Neuron (in vitro differentiated cells): ENCODE measurements at regions not wholly inside any gene's neighbourhood (a gene's known extent, or its start where the extent isn't known, plus 50 kb on each side); places are given as distances from the start of the nearest gene placed in this dataset.
"Not testable (repeated sequence)": the region's sequence is repeated elsewhere in the genome, so short reads cannot be mapped to it uniquely, and the experiment has no call there.

Experiments
- H2AFZ ChIP-seq: one replicate; pipeline ENCODE4 v1.6.1; 2013; ENCODE audit warnings: low read depth, mild to moderate bottlenecking, inconsistent platforms, low read length, moderate library complexity
- H3K27me3 ChIP-seq: one replicate; pipeline ENCODE4 v1.6.1; 2013; ENCODE audit warnings: low read length; ENCODE audit not compliant: insufficient read depth
- H3K36me3 ChIP-seq: one replicate; pipeline ENCODE4 v1.6.1; 2013; ENCODE audit warnings: low read length; ENCODE audit not compliant: insufficient read depth
- H3K4me1 ChIP-seq: one replicate; pipeline ENCODE4 v1.6.1; 2013; ENCODE audit warnings: low read length; ENCODE audit not compliant: insufficient read depth
- H3K4me3 ChIP-seq: 2 replicates; pipeline ENCODE4 v1.5.1; 2013; ENCODE audit warnings: mild to moderate bottlenecking, low read length, moderate library complexity
- H3K9me3 ChIP-seq: one replicate; pipeline ENCODE4 v1.6.1; 2013; ENCODE audit warnings: low read length

DNA sequence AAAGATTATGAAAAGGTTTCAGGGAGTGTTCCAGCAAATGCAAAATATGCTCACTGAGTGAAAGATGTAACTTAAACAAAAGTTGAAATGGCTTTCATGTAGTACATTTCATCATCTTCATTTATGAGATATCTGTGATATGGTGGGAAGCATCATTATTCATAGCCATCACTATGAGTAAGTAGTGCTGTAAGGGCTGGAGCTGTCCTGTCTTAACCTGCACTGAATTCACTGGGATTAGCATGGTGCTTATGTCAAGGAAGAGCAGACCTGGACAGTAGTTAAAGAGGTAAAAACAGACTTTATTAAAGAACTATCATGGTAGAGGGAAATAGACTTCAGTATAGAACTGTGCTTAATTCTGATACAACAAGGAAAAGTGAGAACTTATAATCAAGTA is 1347.3 kb downstream of the RPA4 start:
- H3K36me3 ChIP-seq: no peaks in the 10 kb centered on the region
- H3K27me3 ChIP-seq: no peaks in the 10 kb centered on the region
- no peaks in the 10 kb centered on the region for H3K4me1 ChIP-seq
- no peak overlapping the region for H2AFZ ChIP-seq
- no peaks in the 10 kb centered on the region for H3K9me3 ChIP-seq
- H3K4me3 ChIP-seq: no peak overlapping the region

DNA sequence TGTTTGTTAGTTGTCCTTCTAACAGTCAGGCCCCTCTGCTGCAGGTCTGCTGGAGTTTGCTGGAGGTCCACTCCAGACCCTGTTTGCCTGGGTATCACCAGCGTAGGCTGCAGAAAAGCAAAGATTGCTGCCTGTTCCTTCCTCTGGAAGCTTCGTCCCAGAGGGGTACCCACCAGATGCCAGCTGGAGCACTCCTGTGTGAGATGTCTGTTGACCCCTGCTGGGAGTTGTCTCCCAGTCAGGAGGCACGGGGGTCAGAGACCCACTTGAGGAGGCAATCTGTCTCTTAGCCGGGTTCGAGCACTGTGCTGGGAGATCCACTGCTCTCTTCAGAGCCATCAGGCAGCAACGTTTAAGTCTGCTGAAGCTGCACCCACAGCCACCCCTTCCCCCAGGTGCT is 1356.4 kb downstream of the RPA4 start:
- H3K27me3 ChIP-seq, H3K9me3 ChIP-seq, H3K4me1 ChIP-seq, H3K4me3 ChIP-seq, H3K36me3 ChIP-seq, H2AFZ ChIP-seq: not testable (repeated sequence)

DNA sequence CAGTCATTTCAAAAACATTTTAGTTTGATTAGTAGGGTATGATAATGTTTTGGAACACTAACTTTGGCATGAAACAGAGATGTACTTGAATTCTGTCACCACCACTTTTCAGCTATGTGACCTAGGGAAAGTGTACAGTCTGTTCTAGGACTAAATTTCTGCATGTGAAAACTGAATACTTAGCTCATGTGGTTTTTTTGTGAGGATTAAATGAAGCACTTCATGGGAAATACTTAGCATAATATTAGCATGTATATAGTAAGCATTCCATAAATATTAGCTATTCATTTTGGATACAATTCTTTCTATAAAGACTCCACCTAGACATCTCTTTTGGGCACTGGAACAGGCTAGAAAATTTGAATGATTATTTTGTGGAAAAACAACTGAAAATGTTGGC is 1379.4 kb downstream of the RPA4 start:
- no peaks in the 10 kb centered on the region for H3K27me3 ChIP-seq
- H3K36me3 ChIP-seq: no peaks in the 10 kb centered on the region
- no peaks in the 10 kb centered on the region for H3K9me3 ChIP-seq
- no peak overlapping the region for H2AFZ ChIP-seq
- no peak overlapping the region for H3K4me3 ChIP-seq
- no peaks in the 10 kb centered on the region for H3K4me1 ChIP-seq

DNA sequence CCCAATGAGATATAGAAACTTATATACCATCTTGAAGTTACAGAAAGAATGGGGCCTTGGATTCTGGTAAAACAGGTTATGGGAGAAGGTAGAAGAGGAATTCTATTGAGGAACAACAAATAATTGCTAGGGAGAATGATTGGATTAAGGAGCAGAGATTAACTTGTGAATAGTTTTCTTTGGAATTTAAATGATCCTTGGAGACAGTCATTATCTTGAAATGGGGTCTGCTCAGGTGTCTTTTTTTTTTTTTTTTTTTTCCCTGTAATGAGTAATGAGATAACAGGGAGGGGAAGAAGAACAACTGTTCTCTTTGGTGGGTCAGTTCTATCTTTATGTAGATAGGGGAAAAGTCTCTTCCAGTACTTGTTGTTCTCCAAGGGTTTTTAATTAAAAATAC is 1406.0 kb downstream of the RPA4 start:
- no peaks in the 10 kb centered on the region for H3K27me3 ChIP-seq
- no peak overlapping the region for H3K4me3 ChIP-seq
- no peaks in the 10 kb centered on the region for H3K4me1 ChIP-seq
- no peaks in the 10 kb centered on the region for H3K9me3 ChIP-seq
- H2AFZ ChIP-seq: no peak overlapping the region
- no peaks in the 10 kb centered on the region for H3K36me3 ChIP-seq

DNA sequence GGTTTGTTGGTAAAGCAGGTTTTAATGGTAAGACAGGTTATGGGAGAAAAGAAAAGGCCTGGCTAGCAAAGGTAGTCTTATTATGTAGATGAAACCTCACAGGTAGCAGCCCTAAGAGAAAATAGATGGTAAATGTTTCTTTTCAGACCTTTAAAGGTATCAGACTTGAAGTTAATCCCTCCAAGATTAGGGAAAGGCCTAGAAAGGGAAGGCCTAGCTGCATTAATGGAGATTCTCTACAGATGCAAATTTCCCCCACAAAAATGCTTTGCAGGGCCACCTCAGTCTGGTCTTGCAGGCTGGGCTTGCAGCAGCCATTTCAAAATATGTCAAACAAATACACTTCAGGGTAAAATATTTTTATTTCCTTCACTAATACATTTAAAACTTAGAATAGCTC is 1410.6 kb downstream of the RPA4 start:
- Histone ChIP-seq H3K36me3 (no peaks in the 10 kb centered on the region), H3K4me3 (no peak overlapping the region), H3K27me3 (no peaks in the 10 kb centered on the region), H2AFZ (no peak overlapping the region), H3K9me3 (no peaks in the 10 kb centered on the region), H3K4me1 (no peaks in the 10 kb centered on the region)

DNA sequence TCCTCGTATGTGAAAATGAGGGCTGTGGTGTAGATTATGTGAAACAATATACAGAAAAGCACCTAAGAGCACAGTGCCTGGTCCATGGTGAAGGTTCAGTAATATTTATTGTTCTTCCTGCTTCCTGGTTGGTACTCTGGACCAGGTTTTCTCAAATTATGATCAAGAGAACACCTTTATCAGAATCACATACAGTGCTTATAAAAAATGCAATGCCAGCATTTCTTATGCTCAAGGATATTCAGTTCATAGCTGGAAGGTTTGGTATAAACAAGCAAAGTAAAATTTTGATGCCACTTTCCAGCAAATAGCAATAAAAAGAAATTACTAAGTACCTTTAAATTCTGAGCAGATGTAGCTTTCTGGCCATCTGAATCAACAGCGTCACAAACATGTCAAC is 1412.4 kb downstream of the RPA4 start:
- Histone ChIP-seq H2AFZ (no peak overlapping the region), H3K9me3 (no peaks in the 10 kb centered on the region), H3K4me3 (no peak overlapping the region), H3K4me1 (no peaks in the 10 kb centered on the region), H3K36me3 (no peaks in the 10 kb centered on the region), H3K27me3 (no peaks in the 10 kb centered on the region)

DNA sequence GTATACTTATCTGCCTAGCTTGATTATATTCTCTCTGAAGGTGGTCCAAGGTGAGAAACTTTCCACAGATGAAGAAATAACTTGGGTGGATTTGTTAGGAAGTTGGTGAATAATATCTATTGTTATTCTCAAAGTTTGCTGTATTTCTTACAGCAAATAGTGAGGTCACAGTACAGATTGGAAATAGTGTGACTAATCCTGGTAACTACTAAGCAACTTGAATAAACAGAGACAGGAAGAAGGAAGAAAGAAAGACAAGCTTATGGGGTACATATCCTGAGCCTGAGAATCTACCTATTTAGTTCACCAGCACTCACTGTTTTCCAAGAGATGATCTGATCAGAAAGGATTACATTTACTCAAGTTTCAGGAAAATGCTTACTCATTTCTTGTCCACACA is 1416.1 kb downstream of the RPA4 start:
- no peaks in the 10 kb centered on the region for H3K4me1 ChIP-seq
- no peaks in the 10 kb centered on the region for H3K27me3 ChIP-seq
- H3K4me3 ChIP-seq: no peak overlapping the region
- H2AFZ ChIP-seq: no peak overlapping the region
- no peaks in the 10 kb centered on the region for H3K36me3 ChIP-seq
- no peaks in the 10 kb centered on the region for H3K9me3 ChIP-seq

DNA sequence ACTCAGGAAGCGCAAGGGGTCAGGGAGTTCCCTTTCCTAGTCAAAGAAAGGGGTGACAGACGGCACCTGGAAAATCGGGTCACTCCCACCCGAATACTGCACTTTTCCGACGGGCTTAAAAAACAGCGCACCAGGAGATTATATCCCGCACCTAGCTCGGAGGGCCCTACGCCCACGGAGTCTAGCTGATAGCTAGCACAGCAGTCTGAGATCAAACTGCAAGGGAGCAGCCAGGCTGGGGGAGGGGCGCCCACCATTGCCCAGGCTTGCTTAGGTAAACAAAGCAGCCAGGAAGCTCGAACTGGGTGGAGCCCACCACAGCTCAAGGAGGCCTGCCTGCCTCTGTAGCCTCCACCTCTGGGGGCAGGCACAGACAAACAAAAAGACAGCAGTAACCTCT is 1416.8 kb downstream of the RPA4 start:
- H2AFZ ChIP-seq, H3K9me3 ChIP-seq, H3K4me3 ChIP-seq, H3K27me3 ChIP-seq, H3K36me3 ChIP-seq, H3K4me1 ChIP-seq: not testable (repeated sequence)

DNA sequence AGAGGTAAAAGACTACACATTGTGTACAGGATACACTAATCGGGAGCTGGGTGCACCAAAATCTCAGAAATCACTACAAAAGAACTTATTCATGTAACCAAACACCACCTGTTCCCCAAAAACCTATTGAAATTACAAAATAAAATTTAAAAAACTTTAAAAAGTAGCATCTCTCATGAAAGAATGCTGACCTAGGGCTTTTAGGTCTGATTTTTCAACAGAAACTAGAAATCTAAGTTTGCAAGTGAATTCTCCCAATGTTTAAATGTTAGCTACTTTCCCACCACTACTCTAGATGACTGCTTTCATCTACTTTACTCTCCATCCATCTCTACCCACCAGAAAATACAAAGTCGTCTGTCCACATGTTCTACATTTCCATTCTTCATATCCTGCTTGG is 1447.7 kb downstream of the RPA4 start:
- Histone ChIP-seq H2AFZ (no peak overlapping the region), H3K9me3 (no peaks in the 10 kb centered on the region), H3K4me1 (no peaks in the 10 kb centered on the region), H3K4me3 (no peak overlapping the region), H3K36me3 (no peaks in the 10 kb centered on the region), H3K27me3 (no peaks in the 10 kb centered on the region)

DNA sequence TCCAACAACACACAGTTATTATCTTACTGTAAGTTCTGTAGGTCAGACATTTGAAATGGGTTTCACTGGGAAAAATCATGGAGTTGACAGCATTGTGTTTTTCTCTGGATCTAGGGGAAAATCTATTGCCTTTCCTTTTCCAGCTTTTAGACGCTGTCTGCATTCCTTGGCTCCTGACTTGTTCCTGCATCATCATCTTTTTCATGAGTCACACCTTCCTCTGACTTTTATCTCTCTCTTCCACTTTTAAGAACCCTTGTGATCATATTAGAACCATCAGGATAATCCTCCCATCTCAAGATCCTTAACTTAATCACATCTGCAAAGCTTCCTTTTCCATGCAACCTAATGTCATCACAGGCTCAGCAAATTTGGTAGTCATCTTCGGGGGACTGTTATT is 1454.8 kb downstream of the RPA4 start:
- H3K9me3 ChIP-seq: peaks cover 2% of the 10 kb centered on the region
- no peaks in the 10 kb centered on the region for H3K27me3 ChIP-seq
- no peaks in the 10 kb centered on the region for H3K36me3 ChIP-seq
- no peaks in the 10 kb centered on the region for H3K4me1 ChIP-seq
- H3K4me3 ChIP-seq: no peak overlapping the region
- no peak overlapping the region for H2AFZ ChIP-seq

DNA sequence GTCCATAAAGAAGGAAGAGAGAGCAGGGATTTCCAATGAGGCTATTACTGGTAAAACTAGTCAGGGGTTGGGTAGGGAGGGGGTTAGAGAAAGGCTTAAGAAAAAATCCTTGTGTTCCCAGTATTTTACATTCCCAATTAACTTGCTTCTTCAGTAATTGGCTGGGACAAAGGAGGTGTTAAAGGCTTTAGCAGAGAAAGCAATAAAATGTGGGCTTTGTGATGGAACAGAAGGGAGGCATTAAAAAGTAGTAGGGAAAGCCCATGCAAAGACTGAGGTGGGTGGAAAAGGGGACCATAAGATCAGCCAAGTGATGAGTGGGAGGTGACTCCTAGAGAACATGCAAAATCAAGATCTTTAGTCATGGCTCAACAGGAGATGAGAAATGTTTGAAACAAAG is 1467.2 kb downstream of the RPA4 start:
- no peak overlapping the region for H3K4me3 ChIP-seq
- H3K9me3 ChIP-seq: no peaks in the 10 kb centered on the region
- H3K27me3 ChIP-seq: no peaks in the 10 kb centered on the region
- no peak overlapping the region for H2AFZ ChIP-seq
- no peaks in the 10 kb centered on the region for H3K36me3 ChIP-seq
- no peaks in the 10 kb centered on the region for H3K4me1 ChIP-seq

DNA sequence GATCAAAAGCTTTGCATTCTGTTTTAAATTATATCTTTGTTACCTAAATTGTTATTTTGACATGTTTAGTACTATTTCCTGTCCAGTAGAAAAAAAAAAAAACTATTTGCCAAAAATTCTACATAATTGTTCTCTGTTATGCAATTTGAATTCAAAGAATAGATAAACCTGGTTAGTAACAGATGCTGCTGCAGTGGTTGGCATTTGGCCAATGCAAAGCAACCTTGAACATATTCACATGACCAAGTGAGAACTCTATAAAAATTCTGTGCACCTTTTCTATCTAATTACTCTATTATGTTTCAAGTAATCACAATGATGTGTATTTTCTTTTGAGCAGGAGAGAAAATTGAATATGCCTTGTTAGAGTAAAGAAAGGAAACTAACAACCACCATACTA is 1473.4 kb downstream of the RPA4 start:
- Histone ChIP-seq H3K9me3 (no peaks in the 10 kb centered on the region), H3K4me3 (no peak overlapping the region), H3K36me3 (no peaks in the 10 kb centered on the region), H3K27me3 (no peaks in the 10 kb centered on the region), H2AFZ (no peak overlapping the region), H3K4me1 (peaks cover 4% of the 10 kb centered on the region)

DNA sequence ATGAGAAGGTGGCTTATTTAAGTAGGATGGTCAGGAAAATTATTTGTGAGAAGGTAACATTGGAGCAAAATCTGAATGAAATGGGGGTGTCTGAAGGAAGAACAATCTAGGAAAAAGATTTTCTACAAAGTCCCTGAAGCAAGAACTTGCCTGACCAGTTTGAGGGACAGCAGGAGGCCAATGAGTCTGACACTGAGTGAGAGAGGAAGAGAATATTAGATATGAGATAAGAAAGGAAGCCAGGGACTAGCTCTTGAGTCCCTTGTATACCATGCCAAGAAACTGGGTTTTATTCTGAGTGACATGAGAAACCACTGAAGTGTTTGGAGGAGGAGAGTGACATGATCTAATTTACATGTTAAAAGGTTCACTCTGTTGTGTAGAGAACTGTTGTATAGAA is 1478.9 kb downstream of the RPA4 start:
- Histone ChIP-seq H2AFZ (no peak overlapping the region), H3K9me3 (no peaks in the 10 kb centered on the region), H3K4me1 (no peaks in the 10 kb centered on the region), H3K4me3 (no peak overlapping the region), H3K27me3 (no peaks in the 10 kb centered on the region), H3K36me3 (no peaks in the 10 kb centered on the region)

DNA sequence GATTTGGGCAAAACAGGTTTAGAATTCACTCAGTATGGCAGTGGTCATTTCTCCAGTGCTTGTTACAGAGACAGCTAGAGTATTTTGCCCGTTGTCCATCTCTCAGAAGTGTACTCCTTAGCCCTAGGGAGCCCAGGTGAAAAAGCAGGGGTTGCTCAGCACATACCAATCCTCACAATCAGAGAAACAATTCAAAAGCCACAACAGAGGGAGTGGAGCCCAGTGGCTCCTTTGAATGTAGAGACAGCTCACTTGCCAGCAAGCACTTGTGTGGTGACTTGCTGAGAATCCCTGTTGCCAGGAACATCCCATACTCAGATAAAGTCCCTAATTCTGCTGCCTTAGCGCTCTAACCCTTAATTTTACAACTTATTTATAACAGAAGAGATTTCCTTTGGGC is 1488.3 kb downstream of the RPA4 start:
- no peaks in the 10 kb centered on the region for H3K36me3 ChIP-seq
- H3K4me3 ChIP-seq: no peak overlapping the region
- H3K27me3 ChIP-seq: no peaks in the 10 kb centered on the region

More for the DNA sequence above, 1488.3 kb downstream of the RPA4 start:
- H3K4me1 ChIP-seq: no peaks in the 10 kb centered on the region
- peaks cover 2% of the 10 kb centered on the region for H3K9me3 ChIP-seq
- no peak overlapping the region for H2AFZ ChIP-seq
